ENCODE measurements at regions not wholly inside any gene's neighbourhood (a gene's known extent, or its start where the extent isn't known, plus 50 kb on each side); places are given as distances from the start of the nearest gene placed in this dataset.

- TF ChIP-seq SUZ12 (IDR thresholded peaks at IDR 0.05; ENCODE audit: extremely low read depth, insufficient read depth, insufficient read length), result no peak
- no peak for TF ChIP-seq YY1 (IDR thresholded peaks at IDR 0.05; ENCODE audit: insufficient read depth, insufficient read length)
Observed at GRCh38 chr18:64518191-64518590, 369.3 kb upstream of the LINC00305 start.
